ENCODE measurements at regions not wholly inside any gene's neighbourhood (a gene's known extent, or its start where the extent isn't known, plus 50 kb on each side); places are given as distances from the start of the nearest gene placed in this dataset.

DNA sequence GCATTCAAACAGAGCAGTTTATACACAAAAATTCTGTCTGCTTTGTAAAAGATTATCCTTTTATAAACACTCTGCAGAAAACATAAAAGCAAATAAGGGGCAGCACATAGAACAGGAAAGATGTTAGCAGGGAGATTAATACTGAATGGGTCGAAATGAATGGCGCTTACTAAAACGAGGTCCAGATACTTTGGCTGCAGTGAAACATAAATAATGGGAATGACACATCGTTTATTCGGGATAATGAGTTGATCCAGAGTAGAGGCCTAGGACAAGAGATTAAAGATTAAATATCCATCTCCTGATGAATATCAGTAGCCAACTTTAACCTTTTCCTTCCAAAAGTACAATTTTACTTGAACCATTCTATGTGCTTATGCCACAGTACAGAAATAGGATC is 54.4 kb upstream of the PROX1 start:
- no peak for ATAC-seq
- TF ChIP-seq PPARA (CRISPR knock-in tag; IDR thresholded peaks at IDR 0.05; ENCODE audit: borderline replicate concordance) (no peak), ESRRG (CRISPR knock-in tag; IDR thresholded peaks at IDR 0.05) (no peak), ZFP3 (CRISPR knock-in tag; IDR thresholded peaks at IDR 0.05) (no peak)

DNA sequence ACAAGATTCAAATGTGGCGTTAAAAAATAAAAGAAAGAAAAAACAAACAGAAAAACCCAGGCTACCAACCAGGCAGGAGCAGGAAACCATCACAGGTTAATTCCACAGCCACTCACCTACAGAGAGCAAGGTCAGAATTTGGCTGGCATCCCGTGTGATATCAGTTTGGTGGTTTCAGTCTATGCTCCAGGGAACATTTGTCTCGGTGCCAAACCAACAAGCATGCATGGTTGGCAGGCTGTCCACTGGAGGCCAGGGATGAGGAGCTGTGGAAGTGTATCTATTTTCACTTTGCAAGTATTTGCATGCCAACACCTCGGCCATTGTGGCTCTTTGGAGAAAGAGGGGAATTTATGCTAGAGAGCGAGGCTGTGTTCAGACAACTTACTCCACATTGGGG is 53.1 kb upstream of the PROX1 start:
- ATAC-seq = no peak
- TF ChIP-seq, protein P1, sequence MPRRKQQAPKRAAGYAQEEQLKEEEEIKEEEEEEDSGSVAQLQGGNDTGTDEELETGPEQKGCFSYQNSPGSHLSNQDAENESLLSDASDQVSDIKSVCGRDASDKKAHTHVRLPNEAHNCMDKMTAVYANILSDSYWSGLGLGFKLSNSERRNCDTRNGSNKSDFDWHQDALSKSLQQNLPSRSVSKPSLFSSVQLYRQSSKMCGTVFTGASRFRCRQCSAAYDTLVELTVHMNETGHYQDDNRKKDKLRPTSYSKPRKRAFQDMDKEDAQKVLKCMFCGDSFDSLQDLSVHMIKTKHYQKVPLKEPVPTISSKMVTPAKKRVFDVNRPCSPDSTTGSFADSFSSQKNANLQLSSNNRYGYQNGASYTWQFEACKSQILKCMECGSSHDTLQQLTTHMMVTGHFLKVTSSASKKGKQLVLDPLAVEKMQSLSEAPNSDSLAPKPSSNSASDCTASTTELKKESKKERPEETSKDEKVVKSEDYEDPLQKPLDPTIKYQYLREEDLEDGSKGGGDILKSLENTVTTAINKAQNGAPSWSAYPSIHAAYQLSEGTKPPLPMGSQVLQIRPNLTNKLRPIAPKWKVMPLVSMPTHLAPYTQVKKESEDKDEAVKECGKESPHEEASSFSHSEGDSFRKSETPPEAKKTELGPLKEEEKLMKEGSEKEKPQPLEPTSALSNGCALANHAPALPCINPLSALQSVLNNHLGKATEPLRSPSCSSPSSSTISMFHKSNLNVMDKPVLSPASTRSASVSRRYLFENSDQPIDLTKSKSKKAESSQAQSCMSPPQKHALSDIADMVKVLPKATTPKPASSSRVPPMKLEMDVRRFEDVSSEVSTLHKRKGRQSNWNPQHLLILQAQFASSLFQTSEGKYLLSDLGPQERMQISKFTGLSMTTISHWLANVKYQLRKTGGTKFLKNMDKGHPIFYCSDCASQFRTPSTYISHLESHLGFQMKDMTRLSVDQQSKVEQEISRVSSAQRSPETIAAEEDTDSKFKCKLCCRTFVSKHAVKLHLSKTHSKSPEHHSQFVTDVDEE (CRISPR knock-in tag; IDR thresholded peaks at IDR 0.05) = no peak
- TF ChIP-seq, protein P2, sequence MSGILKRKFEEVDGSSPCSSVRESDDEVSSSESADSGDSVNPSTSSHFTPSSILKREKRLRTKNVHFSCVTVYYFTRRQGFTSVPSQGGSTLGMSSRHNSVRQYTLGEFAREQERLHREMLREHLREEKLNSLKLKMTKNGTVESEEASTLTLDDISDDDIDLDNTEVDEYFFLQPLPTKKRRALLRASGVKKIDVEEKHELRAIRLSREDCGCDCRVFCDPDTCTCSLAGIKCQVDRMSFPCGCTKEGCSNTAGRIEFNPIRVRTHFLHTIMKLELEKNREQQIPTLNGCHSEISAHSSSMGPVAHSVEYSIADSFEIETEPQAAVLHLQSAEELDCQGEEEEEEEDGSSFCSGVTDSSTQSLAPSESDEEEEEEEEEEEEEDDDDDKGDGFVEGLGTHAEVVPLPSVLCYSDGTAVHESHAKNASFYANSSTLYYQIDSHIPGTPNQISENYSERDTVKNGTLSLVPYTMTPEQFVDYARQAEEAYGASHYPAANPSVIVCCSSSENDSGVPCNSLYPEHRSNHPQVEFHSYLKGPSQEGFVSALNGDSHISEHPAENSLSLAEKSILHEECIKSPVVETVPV (CRISPR knock-in tag; IDR thresholded peaks at IDR 0.05) = no peak
- TF ChIP-seq CSDC2 (CRISPR knock-in tag; IDR thresholded peaks at IDR 0.05) (no peak), TOX (CRISPR knock-in tag; IDR thresholded peaks at IDR 0.05; ENCODE audit: borderline replicate concordance) (no peak), PPARA (CRISPR knock-in tag; IDR thresholded peaks at IDR 0.05; ENCODE audit: borderline replicate concordance) (no peak), OSR1 (CRISPR knock-in tag; IDR thresholded peaks at IDR 0.05) (no peak), SNAI2 (CRISPR knock-in tag; IDR thresholded peaks at IDR 0.05) (no peak), ISL1 (CRISPR knock-in tag; IDR thresholded peaks at IDR 0.05) (no peak), ZFP30 (CRISPR knock-in tag; IDR thresholded peaks at IDR 0.05) (no peak), BACH2 (CRISPR knock-in tag; IDR thresholded peaks at IDR 0.05; ENCODE audit: borderline replicate concordance) (no peak)

DNA sequence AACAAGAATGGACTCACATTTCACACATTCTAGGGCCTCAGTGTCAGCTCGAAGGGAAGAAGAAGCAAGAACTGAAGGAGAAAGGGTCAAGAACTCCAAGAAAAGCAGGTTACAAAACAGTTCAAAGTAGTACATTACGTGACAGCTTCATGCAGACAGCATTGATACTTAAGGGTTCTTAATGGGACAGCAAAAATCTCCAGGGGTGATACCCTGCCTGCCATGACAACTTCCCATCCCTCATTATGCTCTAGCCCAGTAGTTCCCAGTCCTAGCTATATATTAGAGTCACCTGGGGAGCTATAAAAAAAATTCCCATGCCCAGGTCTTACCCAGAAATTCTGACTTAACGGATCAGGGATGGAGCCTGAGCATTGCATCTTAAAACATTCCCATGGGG is 51.2 kb upstream of the PROX1 start:
- ATAC-seq = no peak
- TF ChIP-seq SNAI2 (CRISPR knock-in tag; IDR thresholded peaks at IDR 0.05) (no peak), ARNTL (CRISPR knock-in tag; IDR thresholded peaks at IDR 0.05; ENCODE audit: borderline replicate concordance, low read depth) (no peak), ZFP30 (CRISPR knock-in tag; IDR thresholded peaks at IDR 0.05) (no peak), OSR1 (CRISPR knock-in tag; IDR thresholded peaks at IDR 0.05) (no peak), CSDC2 (CRISPR knock-in tag; IDR thresholded peaks at IDR 0.05) (no peak), PPARA (CRISPR knock-in tag; IDR thresholded peaks at IDR 0.05; ENCODE audit: borderline replicate concordance) (no peak)

Data from SK-N-SH treated with all-trans-retinoic acid at 6 μM for 48 hours (cell line).